ENCODE measurements at regions not wholly inside any gene's neighbourhood (a gene's known extent, or its start where the extent isn't known, plus 50 kb on each side); places are given as distances from the start of the nearest gene placed in this dataset.

DNA sequence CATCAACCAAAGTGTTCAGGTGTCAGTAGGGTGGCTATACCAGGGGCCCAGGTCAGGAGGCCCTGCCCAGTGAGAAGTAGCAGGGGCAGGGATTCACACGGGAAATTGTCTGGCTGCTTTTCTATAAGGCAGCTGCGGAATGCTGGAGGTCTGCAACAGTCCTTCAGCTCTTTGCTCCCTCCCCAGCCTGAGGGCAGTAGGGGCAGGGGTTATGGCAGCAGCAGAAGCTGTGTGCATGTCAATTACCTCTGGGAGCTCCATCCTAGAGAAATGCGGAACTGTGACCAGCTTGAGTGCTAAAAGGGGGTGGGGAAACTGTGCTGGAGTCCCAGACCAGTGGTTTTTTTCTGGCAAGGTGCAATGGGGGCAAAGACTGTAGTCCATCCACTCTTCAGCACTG, 810.4 kb downstream of the PCDH7 start:
- TF ChIP-seq CTCF (IDR thresholded peaks at IDR 0.05; ENCODE audit: low read depth, low read length, missing control alignments), result no peak

DNA sequence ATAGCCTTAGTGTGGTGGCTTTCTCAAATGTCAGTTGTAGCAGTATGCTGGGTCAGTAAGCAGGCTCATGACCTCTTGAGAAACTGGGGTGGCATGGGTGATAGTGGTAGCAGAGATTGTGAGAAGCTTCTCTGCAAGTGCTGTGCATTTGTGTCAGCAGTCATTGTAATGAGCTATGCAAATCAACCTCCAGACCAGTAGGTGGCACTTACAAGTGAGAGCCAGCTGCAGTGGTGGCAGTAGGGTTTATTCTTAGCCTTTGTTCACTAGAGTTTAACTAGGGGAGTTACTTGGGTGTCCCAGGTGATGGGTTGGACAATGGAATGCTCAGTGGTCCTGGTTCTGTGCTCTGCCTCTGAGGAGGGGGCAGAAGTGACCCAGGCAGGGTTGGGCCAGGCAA, 818.7 kb downstream of the PCDH7 start:
- H3K4me3 ChIP-seq (replicated peaks; ENCODE audit: low read depth, low read length), result no peak overlapping the region
- no peak for DNase-seq (ENCODE audit: extremely low read depth, low read depth)
- TF ChIP-seq CTCF (IDR thresholded peaks at IDR 0.05; ENCODE audit: low read depth, low read length, missing control alignments), result no peak

More for the DNA sequence above, 810.4 kb downstream of the PCDH7 start:
- DNase-seq (ENCODE audit: extremely low read depth, low read depth), result no peak
- no peak overlapping the region for H3K4me3 ChIP-seq (replicated peaks; ENCODE audit: low read depth, low read length)

DNA sequence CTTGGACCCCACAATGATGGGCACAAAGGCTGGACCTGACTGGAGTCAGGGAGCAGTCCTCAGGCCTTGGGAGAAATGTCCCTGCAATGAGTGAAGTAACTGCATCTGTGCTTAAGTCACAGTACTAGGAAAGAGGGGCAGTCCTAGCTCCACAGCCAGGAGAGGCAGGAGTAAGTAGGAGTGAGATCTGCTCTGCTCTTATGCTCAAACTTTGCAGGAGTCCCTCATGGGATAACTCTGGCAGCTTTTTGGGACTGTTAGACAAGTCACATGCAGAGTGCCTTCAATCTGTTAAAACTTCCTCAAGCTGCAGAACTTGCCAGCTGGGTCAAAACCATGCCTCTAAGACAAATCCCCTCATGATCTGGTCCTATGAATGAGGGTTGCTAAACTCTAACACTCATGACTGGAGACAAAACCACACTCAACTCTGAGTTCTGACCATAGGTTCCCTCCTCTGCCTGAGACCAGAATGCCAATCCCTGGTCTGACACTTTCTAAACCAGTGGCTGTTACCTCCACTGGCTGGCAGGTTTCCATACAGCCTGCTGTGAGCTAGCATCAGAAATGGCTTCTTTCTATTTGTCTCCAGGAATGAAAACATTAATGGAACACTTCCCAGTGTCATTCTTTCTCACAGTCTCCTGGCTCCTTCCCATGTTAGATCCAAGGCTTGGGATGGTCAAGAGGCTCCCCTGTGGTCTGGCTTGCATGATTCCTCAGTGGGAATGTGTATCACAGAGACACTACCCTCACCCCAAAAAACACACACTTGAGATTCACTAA, 819.3 kb downstream of the PCDH7 start:
- DNase-seq (ENCODE audit: extremely low read depth, low read depth), result no peak
- no peak for TF ChIP-seq CTCF (IDR thresholded peaks at IDR 0.05; ENCODE audit: low read depth, low read length, missing control alignments)
- no peak overlapping the region for H3K4me3 ChIP-seq (replicated peaks; ENCODE audit: low read depth, low read length)

DNA sequence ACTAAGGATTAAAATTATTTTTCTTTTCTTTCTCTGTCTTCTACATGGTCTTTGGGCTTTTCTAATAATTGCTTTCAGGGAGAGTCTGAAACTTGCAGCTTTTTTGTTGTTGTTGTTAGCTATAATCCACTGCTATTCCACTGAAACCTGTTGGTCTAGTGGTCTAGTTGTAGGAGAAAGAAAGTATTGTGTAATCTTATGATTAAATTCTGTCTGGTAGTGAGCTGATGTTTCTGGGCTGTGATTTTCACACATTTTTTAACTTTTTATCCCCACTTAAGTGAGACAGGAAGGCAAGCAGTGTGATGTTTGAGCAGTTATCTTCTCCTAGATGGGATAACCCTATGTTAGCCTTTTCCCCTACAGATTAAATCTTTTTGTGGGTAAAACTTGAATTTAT, 825.2 kb downstream of the PCDH7 start:
- no peak overlapping the region for H3K4me3 ChIP-seq (replicated peaks; ENCODE audit: low read depth, low read length)
- no peak for DNase-seq (ENCODE audit: extremely low read depth, low read depth)
- TF ChIP-seq CTCF (IDR thresholded peaks at IDR 0.05; ENCODE audit: low read depth, low read length, missing control alignments), result no peak

GRCh38 chr4:31545755-31546154, 825.6 kb downstream of the PCDH7 start:
- no peak for DNase-seq (ENCODE audit: extremely low read depth, low read depth)
- TF ChIP-seq CTCF (IDR thresholded peaks at IDR 0.05; ENCODE audit: low read depth, low read length, missing control alignments), result no peak
- H3K4me3 ChIP-seq (replicated peaks; ENCODE audit: low read depth, low read length), result no peak overlapping the region

GRCh38 chr4:31548021-31548420, 827.9 kb downstream of the PCDH7 start:
- no peak for DNase-seq (ENCODE audit: extremely low read depth, low read depth)
- TF ChIP-seq CTCF (IDR thresholded peaks at IDR 0.05; ENCODE audit: low read depth, low read length, missing control alignments), result no peak
- H3K4me3 ChIP-seq (replicated peaks; ENCODE audit: low read depth, low read length), result no peak overlapping the region

DNA sequence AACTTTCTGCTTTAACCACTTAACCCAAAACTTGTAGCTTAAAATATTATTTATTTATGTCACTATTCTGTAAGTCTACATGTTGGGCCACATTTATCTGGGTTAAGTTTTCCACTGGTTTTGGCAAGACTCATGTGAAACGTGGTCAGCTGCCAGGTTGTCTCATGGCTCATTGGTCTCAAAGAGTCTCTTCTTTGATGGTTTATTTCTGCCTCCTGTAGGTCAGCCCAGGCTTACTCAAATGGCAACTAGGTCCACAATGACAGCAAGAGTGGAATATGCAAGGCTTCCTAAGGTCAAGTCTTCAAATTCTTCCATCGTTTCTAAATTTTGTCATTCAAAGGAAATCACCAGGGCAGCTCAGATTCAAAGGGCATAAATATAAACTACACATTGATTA, 828.7 kb downstream of the PCDH7 start:
- no peak for DNase-seq (ENCODE audit: extremely low read depth, low read depth)
- no peak overlapping the region for H3K4me3 ChIP-seq (replicated peaks; ENCODE audit: low read depth, low read length)
- no peak for TF ChIP-seq CTCF (IDR thresholded peaks at IDR 0.05; ENCODE audit: low read depth, low read length, missing control alignments)

Data from HFF-Myc (cell line).